Panc1 (cell line): ENCODE measurements at regions not wholly inside any gene's neighbourhood (a gene's known extent, or its start where the extent isn't known, plus 50 kb on each side); places are given as distances from the start of the nearest gene placed in this dataset.

Experiments
- CTCF ChIP-seq: fragments of 450-650 bp; IDR thresholded peaks from 2 replicates; pipeline ENCODE4 v1.5.1; 2017; ENCODE audit warnings: mild to moderate bottlenecking
- POLR2AphosphoS5 ChIP-seq: IDR thresholded peaks from 2 replicates; pipeline ENCODE4 v1.6.1; 2012; ENCODE audit warnings: mild to moderate bottlenecking, low read depth, low read length, moderate library complexity
- REST ChIP-seq, 2 experiments: IDR thresholded peaks; 2 replicates each; pipeline ENCODE4 v1.6.1; 2011 to 2012; ENCODE audit warnings: low read depth in 2 of 2, control low read depth in 1 of 2, low read length in 1 of 2, mild to moderate bottlenecking in 1 of 2, moderate library complexity in 1 of 2; ENCODE audit not compliant: insufficient read depth in 1 of 2
- SIN3A ChIP-seq: IDR thresholded peaks from 2 replicates; pipeline ENCODE4 v1.6.1; 2012; ENCODE audit warnings: low read depth, mild to moderate bottlenecking, low read length, moderate library complexity, borderline replicate concordance; ENCODE audit not compliant: insufficient read depth
- TCF7L2 ChIP-seq: IDR thresholded peaks from 2 replicates; pipeline ENCODE4 v1.6.1; 2011; ENCODE audit warnings: mild to moderate bottlenecking, low read depth, low read length, inconsistent platforms

GRCh38 chr7:116098175-116098574 lies 67.6 kb upstream of the TFEC start:
- TF ChIP-seq CTCF, result no peak
- no peak for TF ChIP-seq REST (IDR thresholded peaks at IDR 0.05; ENCODE audit: insufficient read depth in 1 of 2, low read depth in 2 of 2, low read length in 1 of 2)
- TF ChIP-seq SIN3A, result no peak
- no peak for TF ChIP-seq POLR2AphosphoS5
- TF ChIP-seq TCF7L2, result no peak
